Skeletal muscle satellite cell (primary cell): ENCODE measurements at regions not wholly inside any gene's neighbourhood (a gene's known extent, or its start where the extent isn't known, plus 50 kb on each side); places are given as distances from the start of the nearest gene placed in this dataset.
"Not testable (repeated sequence)": the region's sequence is repeated elsewhere in the genome, so short reads cannot be mapped to it uniquely, and the experiment has no call there.

Experiments
- H3K27me3 ChIP-seq: 2 replicates; pipeline ENCODE4 v1.7.0; 2013; ENCODE audit warnings: low read length; ENCODE audit not compliant: control insufficient read depth, insufficient read depth
- H3K36me3 ChIP-seq: 2 replicates; pipeline ENCODE4 v1.7.0; 2013; ENCODE audit warnings: mild to moderate bottlenecking, control low read depth, low read length; ENCODE audit not compliant: insufficient read depth
- H3K4me1 ChIP-seq: 2 replicates; pipeline ENCODE4 v1.7.0; 2013; ENCODE audit warnings: low read length; ENCODE audit not compliant: control insufficient read depth, insufficient read depth
- H3K4me2 ChIP-seq: 2 replicates; pipeline ENCODE4 v1.7.0; 2013; ENCODE audit warnings: mild to moderate bottlenecking, low read length
- H3K4me3 ChIP-seq: 2 replicates; pipeline ENCODE4 v1.7.0; 2013; ENCODE audit warnings: low read length
- H3K9ac ChIP-seq: 2 replicates; pipeline ENCODE4 v1.7.0; 2013; ENCODE audit warnings: mild to moderate bottlenecking, low read depth, low read length, moderate library complexity
- H3K9me3 ChIP-seq: replicated peaks from 2 replicates; pipeline ENCODE4 v1.7.0; 2013; ENCODE audit warnings: mild to moderate bottlenecking, control low read depth, low read length
- small RNA-seq: library from RNA; depleted of rRNA; stranded (forward); fragments of <200 nt; gene quantifications from one replicate; pipeline ENCODE3, GENCODE V24; 2012

GRCh38 chr15:79154483-79155135, 64.0 kb upstream of the RASGRF1 start:
- Histone ChIP-seq H3K4me2 (no peak overlapping the region), H3K9ac (no peak overlapping the region), H3K27me3 (peaks cover 5% of the 10 kb centered on the region), H3K36me3 (no peaks in the 10 kb centered on the region), H3K4me1 (no peaks in the 10 kb centered on the region), H3K9me3 (no peaks in the 10 kb centered on the region), H3K4me3 (no peak overlapping the region)

GRCh38 chr15:79144290-79144689, 53.7 kb upstream of the RASGRF1 start:
- not testable (repeated sequence) for H3K4me3 ChIP-seq, H3K4me1 ChIP-seq, H3K9ac ChIP-seq

GRCh38 chr15:79140846-79141570, 50.4 kb upstream of the RASGRF1 start:
- Histone ChIP-seq H3K4me2 (no peak overlapping the region), H3K4me1 (no peaks in the 10 kb centered on the region), H3K4me3 (no peak overlapping the region), H3K36me3 (no peaks in the 10 kb centered on the region), H3K9ac (no peak overlapping the region), H3K9me3 (no peaks in the 10 kb centered on the region), H3K27me3 (peaks cover 2% of the 10 kb centered on the region)

More at GRCh38 chr15:79144290-79144689, 53.7 kb upstream of the RASGRF1 start:
- H3K4me2 ChIP-seq, H3K9me3 ChIP-seq, H3K36me3 ChIP-seq, H3K27me3 ChIP-seq: not testable (repeated sequence)

Small RNAs in the stretch of these regions (small RNA-seq; reads per million reads assigned to genes)
- gene MIR184, result 0.28 reads per million
